Adrenal gland (tissue), 9 donors: ENCODE measurements at regions not wholly inside any gene's neighbourhood (a gene's known extent, or its start where the extent isn't known, plus 50 kb on each side); places are given as distances from the start of the nearest gene placed in this dataset.
A peak's percentile ranks its signal among the peaks of the same experiment; 100 is the strongest.

Source experiments
- DNase-seq, 7 donors: peaks; one replicate each; pipeline ENCODE4 v3.0.0-alpha.2; 2019 to 2020
- H3K27ac ChIP-seq, 5 donors: fragments of 200-600 bp; sonication (generic) in 4 of 5; 1 replicate in 3 of 5; 2 replicates in 2 of 5; pipeline versions ENCODE4 v1.5.1 to v1.8.0; 2016 to 2020; ENCODE audit warnings: mild to moderate bottlenecking in 1 of 5
- H3K27me3 ChIP-seq: fragments of 200-600 bp; 2 replicates; pipeline ENCODE4 v1.8.0; 2021
- H3K36me3 ChIP-seq, 2 donors: fragments of 200-600 bp; replicated peaks in 1 of 2; 1 replicate in 1 of 2; 2 replicates in 1 of 2; pipeline versions ENCODE4 v1.5.1 to v1.8.0; 2018 to 2022
- H3K4me1 ChIP-seq, 2 donors: fragments of 200-600 bp; replicated peaks in 1 of 2; 1 replicate in 1 of 2; 2 replicates in 1 of 2; pipeline versions ENCODE4 v1.5.1 to v1.8.0; 2018 to 2021
- H3K4me3 ChIP-seq, 4 donors: fragments of 200-600 bp; sonication (generic) in 3 of 4; one replicate each; pipeline ENCODE4 v1.5.1; 2016 to 2018
- H3K9me3 ChIP-seq, 3 donors: fragments of 200-600 bp; sonication (generic) in 1 of 3; replicated peaks in 1 of 3; 1 replicate in 2 of 3; 2 replicates in 1 of 3; pipeline versions ENCODE4 v1.5.1 to v1.8.0; 2016 to 2021
- POLR2A ChIP-seq, 2 donors: fragments of 450-650 bp; IDR thresholded peaks; one replicate each; pipeline ENCODE4 v1.6.1; 2017; ENCODE audit warnings: antibody characterized with exemption in 2 of 2, mild to moderate bottlenecking in 2 of 2, moderate library complexity in 1 of 2
- WGBS, 4 donors: extraction: QIAGEN DNeasy Blood & Tissue Kit in 2 of 4; methylation state at CpG; one replicate each; pipeline versions ENCODE4 v1.1.5 to v1.1.7; 2013 to 2017; 5-methylcytosine and 5-hydroxymethylcytosine counted together
- intact Hi-C, 2 donors: fragments of 100-400 bp; cut with DNase I; formaldehyde crosslinking; loops; one replicate each; pipeline versions ENCODE4 v1.14.1 to v1.15.0; 2022 to 2023
- TF ChIP-seq, protein P1 (sequence below), 6 experiments: fragments of 450-650 bp in 4 of 6; fragments of 200-600 bp in 2 of 6; sonication (generic) in 1 of 6; IDR thresholded peaks; 1 replicate in 5 of 6; 2 replicates in 1 of 6; pipeline versions ENCODE4 v1.5.1 to v1.8.0; 2016 to 2021; ENCODE audit warnings: antibody characterized with exemption in 6 of 6, mild to moderate bottlenecking in 2 of 6, moderate library complexity in 1 of 6
- donor health status: healthy with polysubstance abuse.
- donor health status: Bipolar disorder and iron deficiency.
- donor health status: DM: yes; HTN: yes; CAD: no.
- donor health status: DM: no; HTN: no; CAD: no.
- donor health status: DM: no; HTN: no; CAD: no.

GRCh38 chr10:124291001-124291701, 127.6 kb downstream of the OAT start:
- 57 to 67% (median 60%) methylated on average over 12 to 14 of the region's 14 CpGs for WGBS, 4 donors

DNA sequence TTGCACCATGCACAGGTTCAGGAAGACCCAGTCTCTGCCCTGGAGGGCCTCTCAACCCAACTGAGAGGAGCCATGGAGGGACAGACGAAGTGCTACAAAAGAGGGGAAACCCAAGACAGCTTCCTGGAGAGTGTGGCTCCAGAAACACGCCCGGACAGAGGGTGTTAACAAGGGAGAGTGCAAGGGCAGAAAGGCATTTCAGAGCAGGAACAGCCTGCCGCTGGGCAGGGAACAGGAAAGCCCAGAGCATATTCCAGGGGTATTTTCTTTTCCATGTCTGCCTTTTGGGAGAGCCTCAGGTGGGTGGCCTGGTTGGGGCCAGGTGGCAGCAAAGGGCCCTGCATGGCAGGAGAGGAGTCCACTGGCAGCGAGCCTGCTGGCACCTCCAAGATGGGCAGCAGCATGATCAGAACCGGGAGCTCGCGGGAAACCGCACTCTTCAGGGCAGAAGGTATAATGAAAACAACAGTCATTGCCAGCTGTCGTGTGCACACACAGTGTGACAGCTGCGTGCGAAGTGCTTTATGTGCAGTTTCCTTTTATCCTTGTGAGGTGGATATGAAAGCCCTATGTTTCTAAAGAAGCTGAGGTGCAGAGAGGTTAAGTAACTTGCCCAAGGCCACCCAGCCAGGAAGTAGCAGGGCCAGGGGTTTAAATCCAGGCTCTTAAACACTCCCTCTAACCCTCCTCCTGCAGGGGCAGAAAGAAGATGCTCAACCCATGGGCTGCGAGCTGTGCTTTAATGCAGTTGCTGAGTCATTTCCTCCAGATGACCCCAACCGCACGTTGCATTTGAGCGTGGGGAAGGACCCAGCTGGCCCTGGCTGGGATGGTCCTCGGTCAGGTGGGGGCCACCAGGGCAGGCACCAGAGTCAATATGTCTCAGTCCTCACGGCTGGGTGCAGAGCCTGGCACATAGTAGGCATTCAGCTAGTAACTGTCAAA, 128.6 kb downstream of the OAT start:
- no peak overlapping the region for H3K4me3 ChIP-seq
- peak overlapping the region in 4 of 5 donors; percentile 17 to 89 (median 50) for H3K27ac ChIP-seq
- 64 to 73% (median 67%) methylated on average over 18 of the region's 18 CpGs for WGBS, 4 donors
- intact Hi-C loops = no loop called here
- peak; percentile 27 to 68 (median 42) for DNase-seq
- TF ChIP-seq, protein P1, sequence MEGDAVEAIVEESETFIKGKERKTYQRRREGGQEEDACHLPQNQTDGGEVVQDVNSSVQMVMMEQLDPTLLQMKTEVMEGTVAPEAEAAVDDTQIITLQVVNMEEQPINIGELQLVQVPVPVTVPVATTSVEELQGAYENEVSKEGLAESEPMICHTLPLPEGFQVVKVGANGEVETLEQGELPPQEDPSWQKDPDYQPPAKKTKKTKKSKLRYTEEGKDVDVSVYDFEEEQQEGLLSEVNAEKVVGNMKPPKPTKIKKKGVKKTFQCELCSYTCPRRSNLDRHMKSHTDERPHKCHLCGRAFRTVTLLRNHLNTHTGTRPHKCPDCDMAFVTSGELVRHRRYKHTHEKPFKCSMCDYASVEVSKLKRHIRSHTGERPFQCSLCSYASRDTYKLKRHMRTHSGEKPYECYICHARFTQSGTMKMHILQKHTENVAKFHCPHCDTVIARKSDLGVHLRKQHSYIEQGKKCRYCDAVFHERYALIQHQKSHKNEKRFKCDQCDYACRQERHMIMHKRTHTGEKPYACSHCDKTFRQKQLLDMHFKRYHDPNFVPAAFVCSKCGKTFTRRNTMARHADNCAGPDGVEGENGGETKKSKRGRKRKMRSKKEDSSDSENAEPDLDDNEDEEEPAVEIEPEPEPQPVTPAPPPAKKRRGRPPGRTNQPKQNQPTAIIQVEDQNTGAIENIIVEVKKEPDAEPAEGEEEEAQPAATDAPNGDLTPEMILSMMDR (IDR thresholded peaks at IDR 0.05) = no peak
- no peak for TF ChIP-seq POLR2A (IDR thresholded peaks at IDR 0.05)
- H3K27me3 ChIP-seq = no peaks in the 10 kb centered on the region
- no peaks in the 10 kb centered on the region for H3K36me3 ChIP-seq
- H3K4me1 ChIP-seq = no peaks in the 10 kb centered on the region
- no peaks in the 10 kb centered on the region for H3K9me3 ChIP-seq

More at GRCh38 chr10:124291001-124291701, 127.6 kb downstream of the OAT start:
- Histone ChIP-seq H3K27me3 (no peaks in the 10 kb centered on the region), H3K4me3 (no peak overlapping the region), H3K27ac (peak overlapping the region in 4 of 5 donors; percentile 17 to 89 (median 50)), H3K9me3 (no peaks in the 10 kb centered on the region), H3K4me1 (no peaks in the 10 kb centered on the region), H3K36me3 (no peaks in the 10 kb centered on the region)
- intact Hi-C loops = no loop called here
- DNase-seq = peak; percentile 34 to 68 (median 49)
- TF ChIP-seq, protein P1 (IDR thresholded peaks at IDR 0.05) = no peak
- TF ChIP-seq POLR2A (IDR thresholded peaks at IDR 0.05) = no peak

- intact Hi-C loops = no loop called here
- DNase-seq = peak in 2 of 7 donors; percentile 2 to 35
- Histone ChIP-seq H3K9me3 (no peaks in the 10 kb centered on the region), H3K27ac (peak overlapping the region in 2 of 5 donors; percentile 38 to 89), H3K4me1 (no peaks in the 10 kb centered on the region), H3K36me3 (no peaks in the 10 kb centered on the region), H3K27me3 (no peaks in the 10 kb centered on the region), H3K4me3 (no peak overlapping the region)
- no peak for TF ChIP-seq POLR2A (IDR thresholded peaks at IDR 0.05)
- TF ChIP-seq, protein P1 (IDR thresholded peaks at IDR 0.05) = no peak
- 84 to 89% (median 86%) methylated on average over 19 to 21 of the region's 21 CpGs for WGBS, 4 donors
These were observed 129.5 kb downstream of the OAT start for GRCh38 chr10:124288928-124289850.
